ENCODE measurements at regions not wholly inside any gene's neighbourhood (a gene's known extent, or its start where the extent isn't known, plus 50 kb on each side); places are given as distances from the start of the nearest gene placed in this dataset.

DNA sequence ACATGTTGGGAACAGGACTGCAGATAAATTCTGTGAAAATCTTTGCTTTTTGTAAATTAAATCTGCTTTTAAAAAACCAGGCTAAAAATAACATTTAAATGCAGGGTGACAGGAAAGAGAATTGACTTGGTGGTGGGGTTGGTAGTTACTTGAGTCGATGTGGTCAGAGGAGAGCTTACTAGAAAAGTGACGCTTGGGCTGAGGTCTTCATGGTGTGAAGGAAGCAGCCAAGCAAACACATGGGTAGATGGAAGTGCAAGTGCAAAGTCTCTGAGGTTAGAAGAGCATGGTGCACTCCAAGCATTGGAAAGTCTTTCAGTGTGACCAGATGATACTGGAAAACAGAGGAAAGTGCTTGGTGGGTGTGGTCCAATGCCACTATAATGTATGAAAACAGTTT is 86.4 kb upstream of the THBS1 start:
- no peaks in the 10 kb centered on the region for H4K20me1 ChIP-seq (ENCODE audit: insufficient read depth)
- no peaks in the 10 kb centered on the region for H3F3A ChIP-seq (ENCODE audit: insufficient read depth, low read length, poor library complexity, severe bottlenecking)
- no peaks in the 10 kb centered on the region for H3K9me3 ChIP-seq (ENCODE audit: low read length)
- H3K9me2 ChIP-seq (ENCODE audit: insufficient read depth, low read length), result no peaks in the 10 kb centered on the region
- H3K4me3 ChIP-seq (ENCODE audit: low read length), result no peak overlapping the region
- no peaks in the 10 kb centered on the region for H3K79me2 ChIP-seq (replicated peaks; ENCODE audit: insufficient read depth, low read length)
- H3K4me2 ChIP-seq (ENCODE audit: low read length), result no peak overlapping the region
- no peaks in the 10 kb centered on the region for H3K27me3 ChIP-seq (ENCODE audit: insufficient read depth, low read depth, low read length)
- H3K9ac ChIP-seq (ENCODE audit: low read length), result no peak overlapping the region
- TF ChIP-seq, protein P1, sequence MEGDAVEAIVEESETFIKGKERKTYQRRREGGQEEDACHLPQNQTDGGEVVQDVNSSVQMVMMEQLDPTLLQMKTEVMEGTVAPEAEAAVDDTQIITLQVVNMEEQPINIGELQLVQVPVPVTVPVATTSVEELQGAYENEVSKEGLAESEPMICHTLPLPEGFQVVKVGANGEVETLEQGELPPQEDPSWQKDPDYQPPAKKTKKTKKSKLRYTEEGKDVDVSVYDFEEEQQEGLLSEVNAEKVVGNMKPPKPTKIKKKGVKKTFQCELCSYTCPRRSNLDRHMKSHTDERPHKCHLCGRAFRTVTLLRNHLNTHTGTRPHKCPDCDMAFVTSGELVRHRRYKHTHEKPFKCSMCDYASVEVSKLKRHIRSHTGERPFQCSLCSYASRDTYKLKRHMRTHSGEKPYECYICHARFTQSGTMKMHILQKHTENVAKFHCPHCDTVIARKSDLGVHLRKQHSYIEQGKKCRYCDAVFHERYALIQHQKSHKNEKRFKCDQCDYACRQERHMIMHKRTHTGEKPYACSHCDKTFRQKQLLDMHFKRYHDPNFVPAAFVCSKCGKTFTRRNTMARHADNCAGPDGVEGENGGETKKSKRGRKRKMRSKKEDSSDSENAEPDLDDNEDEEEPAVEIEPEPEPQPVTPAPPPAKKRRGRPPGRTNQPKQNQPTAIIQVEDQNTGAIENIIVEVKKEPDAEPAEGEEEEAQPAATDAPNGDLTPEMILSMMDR (IDR thresholded peaks at IDR 0.05; ENCODE audit: poor library complexity, severe bottlenecking), result no peak
- TF ChIP-seq SMC3 (conservative IDR thresholded peaks at IDR 0.05; ENCODE audit: poor library complexity) (no peak), EP300 (conservative IDR thresholded peaks at IDR 0.05; ENCODE audit: poor library complexity, severe bottlenecking) (no peak), RAD21 (conservative IDR thresholded peaks at IDR 0.05) (no peak)
- no peaks in the 10 kb centered on the region for H3K36me3 ChIP-seq (ENCODE audit: insufficient read depth, low read length)
- no peak overlapping the region for H2AFZ ChIP-seq (ENCODE audit: low read depth, low read length)
- no peak overlapping the region for H3K27ac ChIP-seq (ENCODE audit: low read length)

GRCh38 chr15:39495871-39496840 is 84.7 kb upstream of the THBS1 start:
- Histone ChIP-seq H3K4me2 (ENCODE audit: low read length) (no peak overlapping the region), H3K9me3 (ENCODE audit: low read length) (no peaks in the 10 kb centered on the region), H4K20me1 (ENCODE audit: insufficient read depth) (no peaks in the 10 kb centered on the region), H2AFZ (ENCODE audit: low read depth, low read length) (no peak overlapping the region), H3K4me3 (ENCODE audit: low read length) (no peak overlapping the region), H3K27me3 (ENCODE audit: insufficient read depth, low read depth, low read length) (no peaks in the 10 kb centered on the region), H3K79me2 (replicated peaks; ENCODE audit: insufficient read depth, low read length) (no peaks in the 10 kb centered on the region), H3K27ac (ENCODE audit: low read length) (no peak overlapping the region), H3K9me2 (ENCODE audit: insufficient read depth, low read length) (no peaks in the 10 kb centered on the region), H3F3A (ENCODE audit: insufficient read depth, low read length, poor library complexity, severe bottlenecking) (no peaks in the 10 kb centered on the region), H3K9ac (ENCODE audit: low read length) (no peak overlapping the region), H3K36me3 (ENCODE audit: insufficient read depth, low read length) (no peaks in the 10 kb centered on the region)
- TF ChIP-seq POLR2AphosphoS5 (IDR thresholded peaks at IDR 0.05), result no peak
- TF ChIP-seq EP300 (conservative IDR thresholded peaks at IDR 0.05; ENCODE audit: poor library complexity, severe bottlenecking), result no peak
- no peak for TF ChIP-seq TAF1 (IDR thresholded peaks at IDR 0.05; ENCODE audit: low read depth)
- TF ChIP-seq, protein P2, sequence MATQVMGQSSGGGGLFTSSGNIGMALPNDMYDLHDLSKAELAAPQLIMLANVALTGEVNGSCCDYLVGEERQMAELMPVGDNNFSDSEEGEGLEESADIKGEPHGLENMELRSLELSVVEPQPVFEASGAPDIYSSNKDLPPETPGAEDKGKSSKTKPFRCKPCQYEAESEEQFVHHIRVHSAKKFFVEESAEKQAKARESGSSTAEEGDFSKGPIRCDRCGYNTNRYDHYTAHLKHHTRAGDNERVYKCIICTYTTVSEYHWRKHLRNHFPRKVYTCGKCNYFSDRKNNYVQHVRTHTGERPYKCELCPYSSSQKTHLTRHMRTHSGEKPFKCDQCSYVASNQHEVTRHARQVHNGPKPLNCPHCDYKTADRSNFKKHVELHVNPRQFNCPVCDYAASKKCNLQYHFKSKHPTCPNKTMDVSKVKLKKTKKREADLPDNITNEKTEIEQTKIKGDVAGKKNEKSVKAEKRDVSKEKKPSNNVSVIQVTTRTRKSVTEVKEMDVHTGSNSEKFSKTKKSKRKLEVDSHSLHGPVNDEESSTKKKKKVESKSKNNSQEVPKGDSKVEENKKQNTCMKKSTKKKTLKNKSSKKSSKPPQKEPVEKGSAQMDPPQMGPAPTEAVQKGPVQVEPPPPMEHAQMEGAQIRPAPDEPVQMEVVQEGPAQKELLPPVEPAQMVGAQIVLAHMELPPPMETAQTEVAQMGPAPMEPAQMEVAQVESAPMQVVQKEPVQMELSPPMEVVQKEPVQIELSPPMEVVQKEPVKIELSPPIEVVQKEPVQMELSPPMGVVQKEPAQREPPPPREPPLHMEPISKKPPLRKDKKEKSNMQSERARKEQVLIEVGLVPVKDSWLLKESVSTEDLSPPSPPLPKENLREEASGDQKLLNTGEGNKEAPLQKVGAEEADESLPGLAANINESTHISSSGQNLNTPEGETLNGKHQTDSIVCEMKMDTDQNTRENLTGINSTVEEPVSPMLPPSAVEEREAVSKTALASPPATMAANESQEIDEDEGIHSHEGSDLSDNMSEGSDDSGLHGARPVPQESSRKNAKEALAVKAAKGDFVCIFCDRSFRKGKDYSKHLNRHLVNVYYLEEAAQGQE (IDR thresholded peaks at IDR 0.05; ENCODE audit: borderline replicate concordance), result no peak
- TF ChIP-seq, protein P1 (IDR thresholded peaks at IDR 0.05; ENCODE audit: poor library complexity, severe bottlenecking), result no peak
- no peak for TF ChIP-seq RAD21 (conservative IDR thresholded peaks at IDR 0.05)
- no peak for TF ChIP-seq SMC3 (conservative IDR thresholded peaks at IDR 0.05; ENCODE audit: poor library complexity)
- TF ChIP-seq MXI1 (conservative IDR thresholded peaks at IDR 0.05; ENCODE audit: poor library complexity, severe bottlenecking), result no peak
- no peak for TF ChIP-seq EZH2 (IDR thresholded peaks at IDR 0.05; ENCODE audit: borderline replicate concordance, insufficient read depth, low read length, poor library complexity, severe bottlenecking)
